IPS-18a (cell line): ENCODE measurements at regions not wholly inside any gene's neighbourhood (a gene's known extent, or its start where the extent isn't known, plus 50 kb on each side); places are given as distances from the start of the nearest gene placed in this dataset.

Experiments
- H3K27ac ChIP-seq: one replicate; pipeline ENCODE4 v1.5.1; 2013; ENCODE audit warnings: low read length
- H3K27me3 ChIP-seq: one replicate; pipeline ENCODE4 v1.6.1; 2013; ENCODE audit warnings: mild to moderate bottlenecking, low read length; ENCODE audit not compliant: control insufficient read depth, insufficient read depth
- H3K36me3 ChIP-seq: one replicate; pipeline ENCODE4 v1.6.1; 2013; ENCODE audit warnings: low read depth, low read length; ENCODE audit not compliant: control insufficient read depth
- H3K4me1 ChIP-seq: one replicate; pipeline ENCODE4 v1.6.1; 2013; ENCODE audit warnings: low read depth, low read length; ENCODE audit not compliant: control insufficient read depth
- H3K4me3 ChIP-seq: one replicate; pipeline ENCODE4 v1.5.1; 2013; ENCODE audit warnings: low read length
- H3K9ac ChIP-seq: one replicate; pipeline ENCODE4 v1.6.1; 2013; ENCODE audit warnings: mild to moderate bottlenecking, low read length, moderate library complexity
- H3K9me3 ChIP-seq: one replicate; pipeline ENCODE4 v1.6.1; 2013; ENCODE audit warnings: low read depth, low read length; ENCODE audit not compliant: control insufficient read depth

GRCh38 chr11:103673773-103674172 is 362.7 kb upstream of the DDI1 start:
- H3K27ac ChIP-seq = no peak overlapping the region
- no peaks in the 10 kb centered on the region for H3K36me3 ChIP-seq
- H3K9me3 ChIP-seq = no peaks in the 10 kb centered on the region
- H3K27me3 ChIP-seq = no peaks in the 10 kb centered on the region
- H3K4me3 ChIP-seq = no peak overlapping the region
- no peak overlapping the region for H3K9ac ChIP-seq
- H3K4me1 ChIP-seq = no peaks in the 10 kb centered on the region

- no peaks in the 10 kb centered on the region for H3K9me3 ChIP-seq
- H3K4me1 ChIP-seq = peaks cover 2% of the 10 kb centered on the region
- no peaks in the 10 kb centered on the region for H3K36me3 ChIP-seq
- no peak overlapping the region for H3K4me3 ChIP-seq
- H3K9ac ChIP-seq = no peak overlapping the region
- no peaks in the 10 kb centered on the region for H3K27me3 ChIP-seq
- no peak overlapping the region for H3K27ac ChIP-seq
Observed at GRCh38 chr11:103676413-103676812, 360.0 kb upstream of the DDI1 start.

GRCh38 chr11:103680826-103681225 is 355.6 kb upstream of the DDI1 start:
- no peaks in the 10 kb centered on the region for H3K36me3 ChIP-seq
- no peaks in the 10 kb centered on the region for H3K9me3 ChIP-seq
- no peak overlapping the region for H3K4me3 ChIP-seq
- H3K9ac ChIP-seq = no peak overlapping the region
- H3K27me3 ChIP-seq = no peaks in the 10 kb centered on the region
- H3K4me1 ChIP-seq = peaks cover 18% of the 10 kb centered on the region
- H3K27ac ChIP-seq = no peak overlapping the region

GRCh38 chr11:103681855-103682254 is 354.6 kb upstream of the DDI1 start:
- Histone ChIP-seq H3K27me3 (no peaks in the 10 kb centered on the region), H3K36me3 (no peaks in the 10 kb centered on the region), H3K4me1 (peaks cover 18% of the 10 kb centered on the region), H3K27ac (no peak overlapping the region), H3K9ac (no peak overlapping the region), H3K4me3 (peak overlapping the region; percentile 18), H3K9me3 (no peaks in the 10 kb centered on the region)

- Histone ChIP-seq H3K9ac (no peak overlapping the region), H3K9me3 (no peaks in the 10 kb centered on the region), H3K4me3 (no peak overlapping the region), H3K4me1 (peaks cover 18% of the 10 kb centered on the region), H3K27me3 (no peaks in the 10 kb centered on the region), H3K27ac (no peak overlapping the region), H3K36me3 (no peaks in the 10 kb centered on the region)
Observed at GRCh38 chr11:103682318-103683184, 353.9 kb upstream of the DDI1 start.

GRCh38 chr11:103683576-103683975 is 352.9 kb upstream of the DDI1 start:
- no peak overlapping the region for H3K27ac ChIP-seq
- H3K9me3 ChIP-seq = no peaks in the 10 kb centered on the region
- peaks cover 18% of the 10 kb centered on the region for H3K4me1 ChIP-seq
- H3K4me3 ChIP-seq = no peak overlapping the region
- no peaks in the 10 kb centered on the region for H3K36me3 ChIP-seq
- no peak overlapping the region for H3K9ac ChIP-seq
- H3K27me3 ChIP-seq = no peaks in the 10 kb centered on the region

- no peaks in the 10 kb centered on the region for H3K9me3 ChIP-seq
- H3K9ac ChIP-seq = no peak overlapping the region
- no peaks in the 10 kb centered on the region for H3K27me3 ChIP-seq
- no peak overlapping the region for H3K4me3 ChIP-seq
- H3K27ac ChIP-seq = no peak overlapping the region
- H3K36me3 ChIP-seq = no peaks in the 10 kb centered on the region
- no peaks in the 10 kb centered on the region for H3K4me1 ChIP-seq
Observed at GRCh38 chr11:103688924-103689323, 347.5 kb upstream of the DDI1 start.

- no peaks in the 10 kb centered on the region for H3K4me1 ChIP-seq
- H3K9ac ChIP-seq = no peak overlapping the region
- H3K27ac ChIP-seq = no peak overlapping the region
- no peaks in the 10 kb centered on the region for H3K27me3 ChIP-seq
- no peaks in the 10 kb centered on the region for H3K36me3 ChIP-seq
- no peaks in the 10 kb centered on the region for H3K9me3 ChIP-seq
- no peak overlapping the region for H3K4me3 ChIP-seq
Observed at GRCh38 chr11:103690356-103690755, 346.1 kb upstream of the DDI1 start.

- no peak overlapping the region for H3K4me3 ChIP-seq
- no peaks in the 10 kb centered on the region for H3K36me3 ChIP-seq
- no peaks in the 10 kb centered on the region for H3K9me3 ChIP-seq
- no peaks in the 10 kb centered on the region for H3K27me3 ChIP-seq
- H3K4me1 ChIP-seq = no peaks in the 10 kb centered on the region
- H3K9ac ChIP-seq = no peak overlapping the region
- no peak overlapping the region for H3K27ac ChIP-seq
Observed at GRCh38 chr11:103696123-103696522, 340.3 kb upstream of the DDI1 start.

GRCh38 chr11:103699216-103699615 is 337.2 kb upstream of the DDI1 start:
- no peaks in the 10 kb centered on the region for H3K27me3 ChIP-seq
- H3K27ac ChIP-seq = no peak overlapping the region

GRCh38 chr11:103699656-103700055 is 336.8 kb upstream of the DDI1 start:
- Histone ChIP-seq H3K9me3 (no peaks in the 10 kb centered on the region), H3K36me3 (no peaks in the 10 kb centered on the region), H3K9ac (no peak overlapping the region), H3K4me3 (no peak overlapping the region), H3K27me3 (no peaks in the 10 kb centered on the region), H3K27ac (no peak overlapping the region), H3K4me1 (no peaks in the 10 kb centered on the region)

More at GRCh38 chr11:103699216-103699615, 337.2 kb upstream of the DDI1 start:
- Histone ChIP-seq H3K4me3 (no peak overlapping the region), H3K4me1 (no peaks in the 10 kb centered on the region), H3K9ac (no peak overlapping the region), H3K36me3 (no peaks in the 10 kb centered on the region), H3K9me3 (no peaks in the 10 kb centered on the region)

- Histone ChIP-seq H3K4me1 (no peaks in the 10 kb centered on the region), H3K36me3 (no peaks in the 10 kb centered on the region), H3K9me3 (no peaks in the 10 kb centered on the region), H3K9ac (no peak overlapping the region), H3K27ac (no peak overlapping the region), H3K27me3 (no peaks in the 10 kb centered on the region), H3K4me3 (no peak overlapping the region)
Observed at GRCh38 chr11:103700622-103701021, 335.8 kb upstream of the DDI1 start.
